ENCODE measurements at regions not wholly inside any gene's neighbourhood (a gene's known extent, or its start where the extent isn't known, plus 50 kb on each side); places are given as distances from the start of the nearest gene placed in this dataset.

GRCh38 chr1:229941831-229942230 is 125.2 kb upstream of the GALNT2 start:
- no peak for TF ChIP-seq CTCF (IDR thresholded peaks at IDR 0.05; ENCODE audit: low read depth, low read length)
- H3K9me3 ChIP-seq (ENCODE audit: low read depth): no peaks in the 10 kb centered on the region
- no peak overlapping the region for H3K27ac ChIP-seq
- H3K4me1 ChIP-seq (ENCODE audit: low read depth): peaks cover 8% of the 10 kb centered on the region
- H3K4me3 ChIP-seq: no peak overlapping the region
- no peak for DNase-seq (ENCODE audit: low read depth in 1 of 2, low spot score in 1 of 2)
- H3K27me3 ChIP-seq: peaks cover 5% of the 10 kb centered on the region
- no peaks in the 10 kb centered on the region for H3K36me3 ChIP-seq

GRCh38 chr1:229942501-229942900 is 124.5 kb upstream of the GALNT2 start:
- H3K36me3 ChIP-seq: no peaks in the 10 kb centered on the region
- H3K4me1 ChIP-seq (ENCODE audit: low read depth): peaks cover 8% of the 10 kb centered on the region
- no peak for TF ChIP-seq CTCF (IDR thresholded peaks at IDR 0.05; ENCODE audit: low read depth, low read length)
- H3K4me3 ChIP-seq: no peak overlapping the region
- H3K27me3 ChIP-seq: peaks cover 3% of the 10 kb centered on the region
- no peaks in the 10 kb centered on the region for H3K9me3 ChIP-seq (ENCODE audit: low read depth)
- DNase-seq (ENCODE audit: low read depth in 1 of 2, low spot score in 1 of 2): no peak
- H3K27ac ChIP-seq: no peak overlapping the region

- Histone ChIP-seq H3K27me3 (peaks cover 8% of the 10 kb centered on the region), H3K4me3 (no peak overlapping the region), H3K4me1 (ENCODE audit: low read depth) (peaks cover 8% of the 10 kb centered on the region), H3K27ac (no peak overlapping the region), H3K36me3 (no peaks in the 10 kb centered on the region), H3K9me3 (ENCODE audit: low read depth) (no peaks in the 10 kb centered on the region)
- no peak for DNase-seq (ENCODE audit: low read depth in 1 of 2, low spot score in 1 of 2)
- TF ChIP-seq CTCF (IDR thresholded peaks at IDR 0.05; ENCODE audit: low read depth, low read length): no peak
Measured at GRCh38 chr1:229943148-229943714, 123.8 kb upstream of the GALNT2 start.

GRCh38 chr1:229943988-229944743 is 122.9 kb upstream of the GALNT2 start:
- DNase-seq (ENCODE audit: low read depth in 1 of 2, low spot score in 1 of 2): no peak
- peaks cover 6% of the 10 kb centered on the region for H3K27me3 ChIP-seq
- H3K36me3 ChIP-seq: no peaks in the 10 kb centered on the region
- no peak for TF ChIP-seq CTCF (IDR thresholded peaks at IDR 0.05; ENCODE audit: low read depth, low read length)
- H3K27ac ChIP-seq: no peak overlapping the region
- H3K9me3 ChIP-seq (ENCODE audit: low read depth): no peaks in the 10 kb centered on the region
- peaks cover 8% of the 10 kb centered on the region for H3K4me1 ChIP-seq (ENCODE audit: low read depth)
- no peak overlapping the region for H3K4me3 ChIP-seq

- no peak overlapping the region for H3K27ac ChIP-seq
Measured at GRCh38 chr1:229945795-229946194, 121.2 kb upstream of the GALNT2 start.

More at GRCh38 chr1:229945795-229946194, 121.2 kb upstream of the GALNT2 start:
- Histone ChIP-seq H3K4me1 (ENCODE audit: low read depth) (peaks cover 8% of the 10 kb centered on the region), H3K4me3 (no peak overlapping the region), H3K9me3 (ENCODE audit: low read depth) (no peaks in the 10 kb centered on the region), H3K27me3 (peaks cover 6% of the 10 kb centered on the region), H3K36me3 (no peaks in the 10 kb centered on the region)
- DNase-seq (ENCODE audit: low read depth in 1 of 2, low spot score in 1 of 2): no peak
- TF ChIP-seq CTCF (IDR thresholded peaks at IDR 0.05; ENCODE audit: low read depth, low read length): no peak
